ENCODE measurements at regions not wholly inside any gene's neighbourhood (a gene's known extent, or its start where the extent isn't known, plus 50 kb on each side); places are given as distances from the start of the nearest gene placed in this dataset.

GRCh38 chr2:4840791-4841190, 851.4 kb upstream of the SOX11 start:
- TF ChIP-seq EZH2 (IDR thresholded peaks at IDR 0.05) (no peak), POLR2AphosphoS5 (IDR thresholded peaks at IDR 0.05; ENCODE audit: borderline replicate concordance, low read depth, low read length) (no peak), FOXP2 (optimal IDR thresholded peaks at IDR 0.05; ENCODE audit: control extremely low read depth, extremely low read length, insufficient read depth) (no peak)
